Stomach (tissue), 8 donors: ENCODE measurements at regions not wholly inside any gene's neighbourhood (a gene's known extent, or its start where the extent isn't known, plus 50 kb on each side); places are given as distances from the start of the nearest gene placed in this dataset.

Experiments used
- DNase-seq, 2 donors: peaks; one replicate each; pipeline versions ENCODE4 v3.0.0 to v3.0.0-alpha.2; 2013 to 2019
- H3K27ac ChIP-seq, 5 donors: fragments of 200-600 bp in 4 of 5; sonication (generic) in 4 of 5; one replicate each; pipeline ENCODE4 v1.5.1; 2013 to 2019; ENCODE audit warnings: mild to moderate bottlenecking in 1 of 5, moderate library complexity in 1 of 5
- H3K27me3 ChIP-seq, 3 donors: fragments of 200-600 bp; sonication (generic); one replicate each; pipeline ENCODE4 v1.5.1; 2017 to 2019; ENCODE audit warnings: mixed run types in 1 of 3
- H3K36me3 ChIP-seq, 4 donors: fragments of 200-600 bp; sonication (generic); 1 replicate in 3 of 4; 2 replicates in 1 of 4; pipeline ENCODE4 v1.5.1; 2016 to 2019
- H3K4me1 ChIP-seq, 4 donors: fragments of 200-600 bp; sonication (generic); one replicate each; pipeline ENCODE4 v1.5.1; 2016 to 2019
- H3K4me3 ChIP-seq, 4 donors: fragments of 200-600 bp; sonication (generic) in 3 of 4; one replicate each; pipeline ENCODE4 v1.5.1; 2016 to 2019; ENCODE audit warnings: mild to moderate bottlenecking in 1 of 4
- H3K9me3 ChIP-seq, 4 donors: fragments of 200-600 bp; sonication (generic); one replicate each; pipeline ENCODE4 v1.5.1; 2016 to 2019
- CTCF ChIP-seq, 7 experiments: fragments of 450-650 bp in 4 of 7; fragments of 200-600 bp in 3 of 7; sonication (generic) in 3 of 7; IDR thresholded peaks; one replicate each; pipeline ENCODE4 v1.5.1; 2016 to 2019; ENCODE audit warnings: antibody characterized with exemption in 7 of 7, control low read depth in 2 of 7, mild to moderate bottlenecking in 1 of 7
- EP300 ChIP-seq: sonication (generic); formaldehyde crosslinking; IDR thresholded peaks from one replicate; pipeline ENCODE4 v1.6.1; 2017; ENCODE audit warnings: antibody characterized with exemption
- POLR2A ChIP-seq, 4 donors: fragments of 450-650 bp; IDR thresholded peaks; one replicate each; pipeline ENCODE4 v1.6.1; 2016; ENCODE audit warnings: antibody characterized with exemption in 4 of 4, control low read depth in 2 of 4, mild to moderate bottlenecking in 1 of 4, moderate library complexity in 1 of 4
- POLR2AphosphoS5 ChIP-seq, 3 donors: sonication (generic); formaldehyde crosslinking; IDR thresholded peaks; one replicate each; pipeline ENCODE4 v1.6.1; 2016; ENCODE audit warnings: antibody characterized with exemption in 3 of 3
- WGBS, 5 donors: extraction: QIAGEN DNeasy Blood & Tissue Kit in 3 of 5; methylation state at CpG; one replicate each; pipeline versions ENCODE4 v1.1.5 to v1.1.7; 2013 to 2018; 5-methylcytosine and 5-hydroxymethylcytosine counted together
- intact Hi-C: fragments of 100-400 bp; cut with DNase I; formaldehyde crosslinking; loops from one replicate; pipeline ENCODE4 v1.15.1; 2023; ENCODE audit warnings: low total_unique reads
- donor health status: healthy with polysubstance abuse.
- donor health status: Bipolar disorder and iron deficiency.
- donor health status: healthy.

- Histone ChIP-seq H3K4me3 (no peak overlapping the region), H3K27ac (no peak overlapping the region), H3K27me3 (no peaks in the 10 kb centered on the region), H3K9me3 (no peaks in the 10 kb centered on the region), H3K4me1 (no peaks in the 10 kb centered on the region), H3K36me3 (no peaks in the 10 kb centered on the region)
- intact Hi-C loops = no loop called here
- 65 to 80% (median 71%) methylated on average over 3 of the region's 3 CpGs for WGBS, 5 donors
- DNase-seq = no peak
- TF ChIP-seq POLR2A (IDR thresholded peaks at IDR 0.05) = no peak
- TF ChIP-seq EP300 = no peak
- TF ChIP-seq POLR2AphosphoS5 (IDR thresholded peaks at IDR 0.05) = no peak
- TF ChIP-seq CTCF (IDR thresholded peaks at IDR 0.05) = no peak
Observed at GRCh38 chr12:23063206-23063605, 438.2 kb downstream of the ETNK1 start.

- Histone ChIP-seq H3K27ac (no peak overlapping the region), H3K27me3 (no peaks in the 10 kb centered on the region), H3K4me3 (no peak overlapping the region), H3K36me3 (no peaks in the 10 kb centered on the region), H3K4me1 (no peaks in the 10 kb centered on the region), H3K9me3 (no peaks in the 10 kb centered on the region)
- DNase-seq = no peak
- TF ChIP-seq POLR2A (IDR thresholded peaks at IDR 0.05) = no peak
- TF ChIP-seq CTCF (IDR thresholded peaks at IDR 0.05) = no peak
- TF ChIP-seq POLR2AphosphoS5 (IDR thresholded peaks at IDR 0.05) = no peak
- no peak for TF ChIP-seq EP300
- WGBS, 5 donors = 90 to 98% (median 93%) methylated on average over 1 of the region's 1 CpG
- intact Hi-C loops = no loop called here
Observed at GRCh38 chr12:23066095-23066494, 441.1 kb downstream of the ETNK1 start.

GRCh38 chr12:23083267-23083666 lies 458.3 kb downstream of the ETNK1 start:
- Histone ChIP-seq H3K27me3 (no peaks in the 10 kb centered on the region), H3K4me1 (no peaks in the 10 kb centered on the region), H3K4me3 (no peak overlapping the region), H3K27ac (no peak overlapping the region), H3K9me3 (peaks cover 0 to 4% (median 0%) of the 10 kb centered on the region in 4 donors), H3K36me3 (no peaks in the 10 kb centered on the region)
- peak in 1 of 2 donors; percentile 6 for DNase-seq
- intact Hi-C loops = no loop called here
- TF ChIP-seq EP300 (no peak), POLR2A (IDR thresholded peaks at IDR 0.05) (no peak), POLR2AphosphoS5 (IDR thresholded peaks at IDR 0.05) (no peak), CTCF (IDR thresholded peaks at IDR 0.05) (no peak)
- WGBS, 5 donors = 18 to 35% (median 30%) methylated on average over 2 of the region's 2 CpGs

GRCh38 chr12:23084236-23084995 lies 459.4 kb downstream of the ETNK1 start:
- intact Hi-C loops = no loop called here
- DNase-seq = peak in 1 of 2 donors; percentile 54
- WGBS, 5 donors = 48 to 75% (median 53%) methylated on average over 5 of the region's 5 CpGs

More at GRCh38 chr12:23084236-23084995, 459.4 kb downstream of the ETNK1 start:
- H3K27ac ChIP-seq = no peak overlapping the region
- no peaks in the 10 kb centered on the region for H3K36me3 ChIP-seq
- H3K4me3 ChIP-seq = no peak overlapping the region
- no peaks in the 10 kb centered on the region for H3K4me1 ChIP-seq
- TF ChIP-seq POLR2AphosphoS5 (IDR thresholded peaks at IDR 0.05) (no peak), CTCF (IDR thresholded peaks at IDR 0.05) (no peak), POLR2A (IDR thresholded peaks at IDR 0.05) (no peak), EP300 (no peak)
- peaks cover 0 to 7% (median 0%) of the 10 kb centered on the region in 4 donors for H3K9me3 ChIP-seq
- H3K27me3 ChIP-seq = no peaks in the 10 kb centered on the region
